Left lung (tissue), 4 donors: ENCODE measurements at regions not wholly inside any gene's neighbourhood (a gene's known extent, or its start where the extent isn't known, plus 50 kb on each side); places are given as distances from the start of the nearest gene placed in this dataset.

ENCODE experiments used
- ATAC-seq: fragments of 200-7000 bp; cut with Tn5 transposase; one replicate; pipeline ENCODE4 v1.9.1; 2020; ENCODE audit warnings: moderate library complexity
- DNase-seq, 4 donors: peaks; one replicate each; pipeline ENCODE4 v3.0.0-alpha.2; 2013 to 2020
- H3K27ac ChIP-seq, 2 donors: fragments of 200-600 bp; sonication (generic) in 1 of 2; one replicate each; pipeline versions ENCODE4 v1.5.0 to v1.8.0; 2020 to 2021
- H3K27me3 ChIP-seq, 2 donors: fragments of 200-600 bp; sonication (generic) in 1 of 2; one replicate each; pipeline versions ENCODE4 v1.5.0 to v1.8.0; 2020 to 2021
- H3K36me3 ChIP-seq, 2 donors: fragments of 200-600 bp; sonication (generic) in 1 of 2; one replicate each; pipeline versions ENCODE4 v1.5.0 to v1.8.0; 2020 to 2021
- H3K4me1 ChIP-seq, 2 donors: fragments of 200-600 bp; one replicate each; pipeline ENCODE4 v1.8.0; 2021
- H3K4me3 ChIP-seq, 2 donors: fragments of 200-600 bp; sonication (generic) in 1 of 2; one replicate each; pipeline versions ENCODE4 v1.5.0 to v1.8.0; 2020 to 2021; ENCODE audit warnings: mild to moderate bottlenecking in 1 of 2
- H3K9me3 ChIP-seq, 2 donors: fragments of 200-600 bp; sonication (generic) in 1 of 2; one replicate each; pipeline versions ENCODE4 v1.5.0 to v1.8.0; 2020 to 2021
- CTCF ChIP-seq, 2 donors: fragments of 200-600 bp; sonication (generic) in 1 of 2; IDR thresholded peaks; one replicate each; pipeline versions ENCODE4 v1.5.0 to v1.8.0; 2021; ENCODE audit warnings: antibody characterized with exemption in 2 of 2
- intact Hi-C, 2 donors: fragments of 100-400 bp; cut with DNase I; formaldehyde crosslinking; loops; one replicate each; pipeline versions ENCODE4 v1.11.2 to v1.14.2; 2022
- donor health status: DM: no; HTN: yes; CAD: no.
- donor health status: DM: no; HTN: no; CAD: no.

GRCh38 chr13:68375004-68375403, 1144.9 kb upstream of the PCDH9 start:
- Histone ChIP-seq H3K9me3 (no peaks in the 10 kb centered on the region), H3K27ac (no peak overlapping the region), H3K27me3 (no peaks in the 10 kb centered on the region), H3K4me1 (no peaks in the 10 kb centered on the region), H3K4me3 (no peak overlapping the region), H3K36me3 (no peaks in the 10 kb centered on the region)
- intact Hi-C loops: no loop called here
- TF ChIP-seq CTCF (IDR thresholded peaks at IDR 0.05): no peak
- DNase-seq: no peak
- ATAC-seq: no peak

GRCh38 chr13:68369739-68370138, 1139.6 kb upstream of the PCDH9 start:
- Histone ChIP-seq H3K4me3 (no peak overlapping the region), H3K36me3 (no peaks in the 10 kb centered on the region), H3K4me1 (no peaks in the 10 kb centered on the region), H3K27ac (no peak overlapping the region), H3K9me3 (peaks cover 0 to 16% of the 10 kb centered on the region in 2 donors), H3K27me3 (no peaks in the 10 kb centered on the region)
- DNase-seq (no peak), ATAC-seq (peak; percentile 32)
- no peak for TF ChIP-seq CTCF (IDR thresholded peaks at IDR 0.05)
- intact Hi-C loops: no loop called here

GRCh38 chr13:68368922-68369321, 1138.8 kb upstream of the PCDH9 start:
- no peaks in the 10 kb centered on the region for H3K4me1 ChIP-seq
- no peak for ATAC-seq
- no peak for DNase-seq
- no peaks in the 10 kb centered on the region for H3K27me3 ChIP-seq
- no peak overlapping the region for H3K4me3 ChIP-seq
- no peak for TF ChIP-seq CTCF (IDR thresholded peaks at IDR 0.05)
- H3K27ac ChIP-seq: no peak overlapping the region
- H3K9me3 ChIP-seq: peaks cover 0 to 16% of the 10 kb centered on the region in 2 donors
- no peaks in the 10 kb centered on the region for H3K36me3 ChIP-seq
- intact Hi-C loops: no loop called here

- TF ChIP-seq CTCF (IDR thresholded peaks at IDR 0.05): no peak
- ATAC-seq (no peak), DNase-seq (no peak)
- Histone ChIP-seq H3K4me3 (no peak overlapping the region), H3K27me3 (no peaks in the 10 kb centered on the region), H3K4me1 (no peaks in the 10 kb centered on the region), H3K27ac (no peak overlapping the region), H3K36me3 (no peaks in the 10 kb centered on the region), H3K9me3 (no peaks in the 10 kb centered on the region)
- intact Hi-C loops: no loop called here
Observed at GRCh38 chr13:68359105-68359504, 1129.0 kb upstream of the PCDH9 start.

- no peak overlapping the region for H3K27ac ChIP-seq
- H3K27me3 ChIP-seq: no peaks in the 10 kb centered on the region
- no peak for TF ChIP-seq CTCF (IDR thresholded peaks at IDR 0.05)
- ATAC-seq (no peak), DNase-seq (no peak)
- intact Hi-C loops: no loop called here
- H3K36me3 ChIP-seq: no peaks in the 10 kb centered on the region
- H3K4me1 ChIP-seq: no peaks in the 10 kb centered on the region
- H3K9me3 ChIP-seq: no peaks in the 10 kb centered on the region
- no peak overlapping the region for H3K4me3 ChIP-seq
Observed at GRCh38 chr13:68358294-68358705, 1128.2 kb upstream of the PCDH9 start.
